ENCODE measurements at regions not wholly inside any gene's neighbourhood (a gene's known extent, or its start where the extent isn't known, plus 50 kb on each side); places are given as distances from the start of the nearest gene placed in this dataset.
"Not testable (repeated sequence)": the region's sequence is repeated elsewhere in the genome, so short reads cannot be mapped to it uniquely, and the experiment has no call there.

DNA sequence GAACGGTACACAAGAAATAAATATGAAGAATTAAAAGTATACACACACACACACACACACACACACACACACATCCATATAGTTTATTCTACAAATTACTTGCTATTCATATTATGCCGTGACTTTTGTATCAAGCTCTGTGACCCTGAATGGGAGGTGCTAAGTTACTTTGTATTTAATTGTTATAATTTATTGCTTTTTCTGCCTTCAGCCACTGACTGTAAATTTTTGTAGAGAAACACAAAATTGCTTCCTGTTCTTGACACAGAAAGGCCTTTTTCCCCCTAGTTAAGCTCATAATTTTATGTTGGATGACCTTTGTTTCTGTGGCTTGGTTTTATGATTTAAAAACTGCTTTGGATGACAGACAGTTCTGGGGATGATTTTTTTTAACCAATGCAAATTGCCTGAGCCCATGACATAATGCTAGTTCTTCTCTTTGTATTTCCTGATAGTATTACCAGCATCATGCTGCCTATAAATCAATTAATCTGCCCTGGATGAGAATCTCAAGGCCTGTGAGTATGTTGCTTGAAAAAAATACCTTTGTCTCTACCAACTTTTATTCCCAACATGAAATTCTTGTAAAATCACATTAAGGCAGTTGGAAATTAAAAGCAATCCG, 140.0 kb downstream of the FMR1NB start:
- no peak for ATAC-seq
- intact Hi-C loops (cut with micrococcal nuclease): no loop called here
- POLR2A ChIA-PET (ENCODE audit: unreplicated experiment): no interaction called here

DNA sequence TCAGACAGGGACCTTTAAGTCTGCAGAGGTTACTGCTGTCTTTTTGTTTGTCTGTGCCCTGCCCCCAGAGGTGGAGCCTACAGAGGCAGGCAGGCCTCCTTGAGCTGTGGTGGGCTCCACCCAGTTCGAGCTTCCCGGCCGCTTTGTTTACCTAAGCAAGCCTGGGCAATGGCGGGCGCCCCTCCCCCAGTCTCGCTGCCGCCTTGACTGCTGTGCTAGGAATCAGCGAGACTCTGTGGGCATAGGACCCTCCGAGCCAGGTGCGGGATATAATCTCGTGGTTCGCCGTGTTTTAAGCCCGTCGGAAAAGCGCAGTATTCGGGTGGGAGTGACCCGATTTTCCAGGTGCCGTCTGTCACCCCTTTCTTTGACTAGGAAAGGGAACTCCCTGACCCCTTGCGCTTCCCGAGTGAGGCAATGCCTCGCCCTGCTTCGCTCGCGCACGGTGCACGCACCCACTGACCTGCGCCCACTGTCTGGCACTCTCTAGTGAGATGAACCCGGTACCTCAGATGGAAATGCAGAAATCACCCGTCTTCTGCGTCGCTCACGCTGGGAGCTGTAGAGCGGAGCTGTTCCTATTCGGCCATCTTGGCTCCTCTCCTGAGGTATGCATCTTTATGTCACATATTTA, 147.9 kb downstream of the FMR1NB start:
- H3F3A ChIP-seq (ENCODE audit: low read length, unreplicated experiment); POLR2A ChIA-PET (ENCODE audit: unreplicated experiment); H4K20me1 ChIP-seq (ENCODE audit: low read length); H3K79me2 ChIP-seq (ENCODE audit: low read length); H3K9ac ChIP-seq (ENCODE audit: low read length); H3K9me3 ChIP-seq (ENCODE audit: low read length); H3K9me2 ChIP-seq (replicated peaks; ENCODE audit: low read length); BruUV-seq (replicated peaks); H3K4me3 ChIP-seq (ENCODE audit: low read length); DNase-seq; H3K27ac ChIP-seq (ENCODE audit: low read length); H3K27me3 ChIP-seq (ENCODE audit: low read length); CTCF ChIA-PET; H3K4me1 ChIP-seq (ENCODE audit: insufficient read depth, low read length); intact Hi-C loops (cut with micrococcal nuclease); H3K36me3 ChIP-seq (ENCODE audit: low read depth, low read length); H3K4me2 ChIP-seq (ENCODE audit: low read length); ATAC-seq; H2AFZ ChIP-seq (ENCODE audit: low read length): not testable (repeated sequence)

More for the DNA sequence above, 140.0 kb downstream of the FMR1NB start:
- Histone ChIP-seq H3K27ac (ENCODE audit: low read length) (no peak overlapping the region), H4K20me1 (ENCODE audit: low read length) (no peaks in the 10 kb centered on the region), H3F3A (ENCODE audit: low read length, unreplicated experiment) (no peaks in the 10 kb centered on the region), H3K4me2 (ENCODE audit: low read length) (no peak overlapping the region), H2AFZ (ENCODE audit: low read length) (no peak overlapping the region), H3K9me3 (ENCODE audit: low read length) (no peaks in the 10 kb centered on the region), H3K4me1 (ENCODE audit: insufficient read depth, low read length) (no peaks in the 10 kb centered on the region), H3K9ac (ENCODE audit: low read length) (no peak overlapping the region), H3K4me3 (ENCODE audit: low read length) (no peak overlapping the region), H3K27me3 (ENCODE audit: low read length) (no peaks in the 10 kb centered on the region), H3K36me3 (ENCODE audit: low read depth, low read length) (no peaks in the 10 kb centered on the region), H3K9me2 (replicated peaks; ENCODE audit: low read length) (no peaks in the 10 kb centered on the region), H3K79me2 (ENCODE audit: low read length) (no peaks in the 10 kb centered on the region)
- CTCF ChIA-PET: no interaction called here
- DNase-seq: no peak
- no peak for TF ChIP-seq EZH2phosphoT487 (IDR thresholded peaks at IDR 0.05; ENCODE audit: borderline replicate concordance, low read length)
- TF ChIP-seq, protein P1, sequence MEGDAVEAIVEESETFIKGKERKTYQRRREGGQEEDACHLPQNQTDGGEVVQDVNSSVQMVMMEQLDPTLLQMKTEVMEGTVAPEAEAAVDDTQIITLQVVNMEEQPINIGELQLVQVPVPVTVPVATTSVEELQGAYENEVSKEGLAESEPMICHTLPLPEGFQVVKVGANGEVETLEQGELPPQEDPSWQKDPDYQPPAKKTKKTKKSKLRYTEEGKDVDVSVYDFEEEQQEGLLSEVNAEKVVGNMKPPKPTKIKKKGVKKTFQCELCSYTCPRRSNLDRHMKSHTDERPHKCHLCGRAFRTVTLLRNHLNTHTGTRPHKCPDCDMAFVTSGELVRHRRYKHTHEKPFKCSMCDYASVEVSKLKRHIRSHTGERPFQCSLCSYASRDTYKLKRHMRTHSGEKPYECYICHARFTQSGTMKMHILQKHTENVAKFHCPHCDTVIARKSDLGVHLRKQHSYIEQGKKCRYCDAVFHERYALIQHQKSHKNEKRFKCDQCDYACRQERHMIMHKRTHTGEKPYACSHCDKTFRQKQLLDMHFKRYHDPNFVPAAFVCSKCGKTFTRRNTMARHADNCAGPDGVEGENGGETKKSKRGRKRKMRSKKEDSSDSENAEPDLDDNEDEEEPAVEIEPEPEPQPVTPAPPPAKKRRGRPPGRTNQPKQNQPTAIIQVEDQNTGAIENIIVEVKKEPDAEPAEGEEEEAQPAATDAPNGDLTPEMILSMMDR (conservative IDR thresholded peaks at IDR 0.05; ENCODE audit: low read depth, low read length): no peak
- TF ChIP-seq EZH2 (IDR thresholded peaks at IDR 0.05; ENCODE audit: low read length, unreplicated experiment): no peak
- no TSS peak for BruUV-seq (replicated peaks)

DNA sequence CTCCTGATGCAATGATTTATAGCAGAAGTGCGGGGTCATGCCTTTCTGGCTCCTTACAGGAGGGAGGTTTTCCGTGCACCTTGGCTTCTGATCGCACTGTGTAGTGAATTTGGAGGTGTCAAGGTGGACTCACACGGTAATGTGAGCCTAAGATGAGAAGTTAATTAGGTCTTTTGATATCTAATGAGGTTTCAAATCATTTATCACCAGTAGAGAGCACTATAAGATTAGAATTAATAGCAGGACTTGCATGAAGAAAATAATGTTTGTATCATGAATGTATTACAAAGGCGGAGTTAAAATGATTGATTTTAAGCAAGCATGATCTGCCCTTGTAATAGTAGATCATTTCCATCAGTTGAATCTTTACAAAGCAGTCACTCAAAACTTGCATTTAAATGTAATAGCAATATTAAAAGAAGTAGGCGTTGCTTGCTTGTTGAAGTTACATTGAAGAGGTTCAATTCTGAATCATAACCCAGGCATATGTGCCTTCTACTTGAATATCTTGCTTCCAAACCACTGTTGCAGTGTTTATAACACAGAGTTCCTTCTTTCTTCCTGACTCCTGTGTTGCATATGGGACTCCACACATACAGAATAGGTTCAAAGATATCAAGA, 152.1 kb downstream of the FMR1NB start:
- intact Hi-C loops (cut with micrococcal nuclease): no loop called here
- H3K27ac ChIP-seq (ENCODE audit: low read length): no peak overlapping the region
- H4K20me1 ChIP-seq (ENCODE audit: low read length): no peaks in the 10 kb centered on the region
- H3K9me3 ChIP-seq (ENCODE audit: low read length): no peaks in the 10 kb centered on the region
- TF ChIP-seq, protein P1 (conservative IDR thresholded peaks at IDR 0.05; ENCODE audit: low read depth, low read length): no peak; the same call in 1 of the 2 replicates
- no peak for TF ChIP-seq EZH2phosphoT487 (IDR thresholded peaks at IDR 0.05; ENCODE audit: borderline replicate concordance, low read length)
- TF ChIP-seq EZH2 (IDR thresholded peaks at IDR 0.05; ENCODE audit: low read length, unreplicated experiment): no peak
- no peak overlapping the region for H2AFZ ChIP-seq (ENCODE audit: low read length)
- no peaks in the 10 kb centered on the region for H3K4me1 ChIP-seq (ENCODE audit: insufficient read depth, low read length)
- H3K4me3 ChIP-seq (ENCODE audit: low read length): no peak overlapping the region
- H3K9ac ChIP-seq (ENCODE audit: low read length): no peak overlapping the region
- no peaks in the 10 kb centered on the region for H3F3A ChIP-seq (ENCODE audit: low read length, unreplicated experiment)
- H3K36me3 ChIP-seq (ENCODE audit: low read depth, low read length): no peaks in the 10 kb centered on the region
- no peak for DNase-seq
- BruUV-seq (replicated peaks): no TSS peak
- no peaks in the 10 kb centered on the region for H3K9me2 ChIP-seq (replicated peaks; ENCODE audit: low read length)
- no peaks in the 10 kb centered on the region for H3K27me3 ChIP-seq (ENCODE audit: low read length)
- POLR2A ChIA-PET (ENCODE audit: unreplicated experiment): no interaction called here
- no peak for ATAC-seq
- H3K79me2 ChIP-seq (ENCODE audit: low read length): no peaks in the 10 kb centered on the region
- H3K4me2 ChIP-seq (ENCODE audit: low read length): no peak overlapping the region
- CTCF ChIA-PET: no interaction called here

Measured in PC-3 (cell line).